ENCODE measurements at regions not wholly inside any gene's neighbourhood (a gene's known extent, or its start where the extent isn't known, plus 50 kb on each side); places are given as distances from the start of the nearest gene placed in this dataset.

DNA sequence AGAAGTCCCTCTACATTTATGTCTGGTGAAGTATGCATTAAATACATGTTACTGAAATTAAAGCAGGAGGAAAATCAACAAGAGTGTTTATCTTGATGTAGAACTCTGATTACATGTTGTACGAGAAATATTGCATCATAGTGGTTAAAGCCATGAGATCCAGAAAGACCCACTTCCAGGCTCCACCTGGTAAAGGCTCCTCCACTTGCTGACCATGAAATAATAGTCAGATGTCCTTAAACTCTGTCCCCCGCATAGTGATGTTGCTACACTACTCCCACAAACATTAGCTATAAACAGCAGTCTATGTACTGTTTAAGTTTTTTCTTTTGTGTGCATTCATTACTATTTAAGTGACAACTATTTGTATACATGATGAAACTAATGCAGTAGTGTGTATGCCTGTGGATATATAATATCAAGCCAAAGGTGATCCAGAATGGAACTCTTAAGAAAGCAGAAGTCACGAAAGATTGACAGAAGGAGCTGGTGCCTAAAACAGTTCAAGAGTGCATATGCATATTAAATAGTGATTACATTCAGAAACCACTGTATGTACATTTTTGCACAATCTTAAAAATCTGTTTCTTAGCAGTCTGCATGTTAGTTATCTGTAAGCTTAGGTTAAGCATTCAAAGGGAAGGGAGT is 264.4 kb upstream of the KCNMB2 start:
- Histone ChIP-seq H3K9me3 (replicated peaks; ENCODE audit: control insufficient read depth, insufficient read depth, low read length) (no peaks in the 10 kb centered on the region), H3K4me3 (replicated peaks in 1 of 3; ENCODE audit: insufficient read depth in 1 of 3, low read depth in 1 of 3, low read length in 3 of 3) (no peak overlapping the region), H3K4me1 (ENCODE audit: control insufficient read depth, extremely low read depth, insufficient read depth, low read length) (peaks cover 15% of the 10 kb centered on the region), H4K20me1 (replicated peaks; ENCODE audit: control insufficient read depth, extremely low read depth, insufficient read depth, low read length) (no peaks in the 10 kb centered on the region), H2AFZ (ENCODE audit: low read depth, low read length) (no peak overlapping the region), H3K4me2 (ENCODE audit: insufficient read depth, low read length) (no peak overlapping the region), H3K27ac (ENCODE audit: insufficient read depth, low read depth, low read length) (no peak overlapping the region), H3K36me3 (ENCODE audit: control insufficient read depth in 2 of 2, extremely low read depth in 1 of 2, insufficient read depth in 2 of 2, low read length in 2 of 2) (no peaks in the 10 kb centered on the region), H3K27me3 (ENCODE audit: control insufficient read depth in 2 of 2, insufficient read depth in 2 of 2, low read length in 2 of 2) (no peaks in the 10 kb centered on the region), H3K9me1 (replicated peaks; ENCODE audit: control insufficient read depth, extremely low read depth, insufficient read depth, low read length) (no peaks in the 10 kb centered on the region), H3K9ac (replicated peaks; ENCODE audit: extremely low read depth, insufficient read depth, low read length) (no peak overlapping the region), H3K79me2 (ENCODE audit: control insufficient read depth, insufficient read depth, low read length) (no peaks in the 10 kb centered on the region)
- dilution Hi-C loops (cut with MboI; ENCODE audit: extremely low pct_ligation_motif_present, low sequenced_read_pairs): no loop called here
- no peak for TF ChIP-seq CTCF (IDR thresholded peaks at IDR 0.05; ENCODE audit: extremely low read depth in 1 of 2, insufficient read depth in 1 of 2, low read depth in 1 of 2, low read length in 2 of 2)
- TF ChIP-seq FOS (IDR thresholded peaks at IDR 0.05; ENCODE audit: borderline replicate concordance, insufficient read depth, low read length): no peak
- no peak for DNase-seq (ENCODE audit: low read depth, low spot score)
- intact Hi-C loops (cut with micrococcal nuclease): loop anchor here (1.0 kb wide), 1 partner anchor 9 kb away; no protein-coding TSS in a partner anchor
- ChIA-PET CTCF (interaction anchor here (0.9 kb wide), 1 partner anchor 9 kb away, joined by 4 read pairs; no protein-coding TSS in a partner anchor), POLR2A (no interaction called here)
- FAIRE-seq: no peak
- BruUV-seq (replicated peaks): no TSS peak

GRCh38 chr3:178272841-178273240 is 263.4 kb upstream of the KCNMB2 start:
- CTCF ChIA-PET: interaction anchor here (0.9 to 2.4 kb wide), 2 partner anchors 10 kb away, joined by 4 to 6 read pairs; no protein-coding TSS in a partner anchor
- POLR2A ChIA-PET: no interaction called here
- no peaks in the 10 kb centered on the region for H3K79me2 ChIP-seq (ENCODE audit: control insufficient read depth, insufficient read depth, low read length)
- dilution Hi-C loops (cut with MboI; ENCODE audit: extremely low pct_ligation_motif_present, low sequenced_read_pairs) (no loop called here), intact Hi-C loops (cut with micrococcal nuclease) (no loop called here)
- TF ChIP-seq JUN (IDR thresholded peaks at IDR 0.05; ENCODE audit: borderline replicate concordance, insufficient read depth, insufficient read length, low read depth) (no peak), MAX (IDR thresholded peaks at IDR 0.05; ENCODE audit: insufficient read depth, insufficient read length) (no peak), MYC (IDR thresholded peaks at IDR 0.05; ENCODE audit: low read depth, low read length) (no peak), CTCF (IDR thresholded peaks at IDR 0.05; ENCODE audit: extremely low read depth in 1 of 2, insufficient read depth in 1 of 2, low read depth in 1 of 2, low read length in 2 of 2) (no peak), FOS (IDR thresholded peaks at IDR 0.05; ENCODE audit: borderline replicate concordance, insufficient read depth, low read length) (no peak)
- no peak for FAIRE-seq
- no peaks in the 10 kb centered on the region for H3K9me1 ChIP-seq (replicated peaks; ENCODE audit: control insufficient read depth, extremely low read depth, insufficient read depth, low read length)
- H3K27me3 ChIP-seq (ENCODE audit: control insufficient read depth in 2 of 2, insufficient read depth in 2 of 2, low read length in 2 of 2): no peaks in the 10 kb centered on the region
- H3K9ac ChIP-seq (replicated peaks; ENCODE audit: extremely low read depth, insufficient read depth, low read length): no peak overlapping the region
- DNase-seq (ENCODE audit: low read depth, low spot score): no peak
- no peaks in the 10 kb centered on the region for H3K36me3 ChIP-seq (ENCODE audit: control insufficient read depth in 2 of 2, extremely low read depth in 1 of 2, insufficient read depth in 2 of 2, low read length in 2 of 2)
- no peak overlapping the region for H3K4me2 ChIP-seq (ENCODE audit: insufficient read depth, low read length)
- no peak overlapping the region for H3K4me3 ChIP-seq (replicated peaks in 1 of 3; ENCODE audit: insufficient read depth in 1 of 3, low read depth in 1 of 3, low read length in 3 of 3)
- H3K9me3 ChIP-seq (replicated peaks; ENCODE audit: control insufficient read depth, insufficient read depth, low read length): no peaks in the 10 kb centered on the region
- no peak overlapping the region for H3K27ac ChIP-seq (ENCODE audit: insufficient read depth, low read depth, low read length)
- H3K4me1 ChIP-seq (ENCODE audit: control insufficient read depth, extremely low read depth, insufficient read depth, low read length): peaks cover 15% of the 10 kb centered on the region
- H4K20me1 ChIP-seq (replicated peaks; ENCODE audit: control insufficient read depth, extremely low read depth, insufficient read depth, low read length): no peaks in the 10 kb centered on the region
- BruUV-seq (replicated peaks): no TSS peak
- no peak overlapping the region for H2AFZ ChIP-seq (ENCODE audit: low read depth, low read length)
